Inflammatory macrophage (primary cell): ENCODE measurements at regions not wholly inside any gene's neighbourhood (a gene's known extent, or its start where the extent isn't known, plus 50 kb on each side); places are given as distances from the start of the nearest gene placed in this dataset.
"Not testable (repeated sequence)": the region's sequence is repeated elsewhere in the genome, so short reads cannot be mapped to it uniquely, and the experiment has no call there.

Experiments used
- DNase-seq, 2 donors: peaks; one replicate each; pipeline ENCODE4 v3.0.0-alpha.2; 2020 to 2022

DNA sequence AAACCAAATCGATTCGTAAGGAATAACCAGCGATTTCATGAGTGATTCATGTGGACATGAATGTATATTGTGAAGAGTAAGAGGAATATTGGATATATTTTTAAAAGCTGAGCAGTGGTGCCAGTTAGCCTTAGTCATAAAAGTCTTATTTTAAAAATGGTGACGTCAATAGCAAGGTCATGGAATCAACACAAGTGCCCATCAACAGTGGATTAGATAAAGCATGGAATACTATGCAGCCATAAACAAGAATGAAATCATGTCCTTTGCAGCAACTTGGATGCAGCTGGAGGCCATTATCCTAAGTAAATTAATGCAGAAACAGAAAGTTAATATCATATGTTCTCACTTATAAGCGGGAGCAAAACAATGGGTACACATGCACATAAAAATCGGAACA lies 89.0 kb upstream of the STOX2 start:
- DNase-seq = no peak

DNA sequence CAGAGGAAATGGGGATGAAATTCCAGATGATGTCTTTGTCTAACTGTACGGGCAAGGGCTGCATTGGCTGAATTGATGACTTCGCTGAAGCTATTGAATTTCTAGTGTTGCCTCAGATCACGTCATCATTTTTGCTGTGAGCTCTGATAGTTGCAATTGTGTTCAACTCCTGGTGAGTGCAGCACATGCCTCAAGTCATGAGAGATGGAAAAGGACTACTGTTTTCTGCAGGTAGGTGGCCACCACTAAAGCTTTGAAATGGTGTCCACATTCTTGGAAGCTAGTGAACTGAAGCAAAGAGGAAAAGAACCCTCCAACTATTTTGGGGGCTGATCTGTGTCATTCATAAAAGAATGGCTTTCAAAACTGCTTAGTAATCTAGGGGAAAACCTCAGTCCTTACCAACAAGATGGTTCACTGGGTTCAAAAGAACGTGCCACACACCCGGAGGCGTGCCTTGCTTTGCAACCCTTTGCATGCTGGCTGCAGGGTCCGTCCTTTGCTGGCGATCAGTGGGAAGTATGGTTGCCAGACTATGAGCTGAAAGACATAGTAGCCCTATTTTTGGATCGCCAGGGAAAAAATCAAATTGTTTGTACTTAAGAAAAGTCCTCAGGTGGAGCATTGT lies 88.1 kb upstream of the STOX2 start:
- DNase-seq = no peak

DNA sequence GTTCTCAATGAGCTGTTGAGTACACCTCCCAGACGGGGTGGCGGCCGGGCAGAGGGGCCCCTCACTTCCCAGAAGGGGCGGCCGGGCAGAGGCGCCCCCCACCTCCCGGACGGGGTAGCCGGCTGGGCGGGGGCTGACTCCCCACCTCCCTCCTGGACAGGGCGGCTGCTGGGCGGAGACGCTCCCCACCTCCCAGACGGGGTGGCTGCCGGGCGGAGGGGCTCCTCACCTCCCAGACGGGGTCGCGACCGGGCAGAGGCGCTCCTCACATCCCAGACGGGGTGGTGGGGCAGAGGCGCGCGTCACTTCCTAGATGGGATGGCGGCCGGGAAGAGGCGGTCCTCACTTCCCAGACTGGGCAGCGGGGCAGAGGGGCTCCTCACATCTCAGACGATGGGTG lies 86.5 kb upstream of the STOX2 start:
- not testable (repeated sequence) for DNase-seq

DNA sequence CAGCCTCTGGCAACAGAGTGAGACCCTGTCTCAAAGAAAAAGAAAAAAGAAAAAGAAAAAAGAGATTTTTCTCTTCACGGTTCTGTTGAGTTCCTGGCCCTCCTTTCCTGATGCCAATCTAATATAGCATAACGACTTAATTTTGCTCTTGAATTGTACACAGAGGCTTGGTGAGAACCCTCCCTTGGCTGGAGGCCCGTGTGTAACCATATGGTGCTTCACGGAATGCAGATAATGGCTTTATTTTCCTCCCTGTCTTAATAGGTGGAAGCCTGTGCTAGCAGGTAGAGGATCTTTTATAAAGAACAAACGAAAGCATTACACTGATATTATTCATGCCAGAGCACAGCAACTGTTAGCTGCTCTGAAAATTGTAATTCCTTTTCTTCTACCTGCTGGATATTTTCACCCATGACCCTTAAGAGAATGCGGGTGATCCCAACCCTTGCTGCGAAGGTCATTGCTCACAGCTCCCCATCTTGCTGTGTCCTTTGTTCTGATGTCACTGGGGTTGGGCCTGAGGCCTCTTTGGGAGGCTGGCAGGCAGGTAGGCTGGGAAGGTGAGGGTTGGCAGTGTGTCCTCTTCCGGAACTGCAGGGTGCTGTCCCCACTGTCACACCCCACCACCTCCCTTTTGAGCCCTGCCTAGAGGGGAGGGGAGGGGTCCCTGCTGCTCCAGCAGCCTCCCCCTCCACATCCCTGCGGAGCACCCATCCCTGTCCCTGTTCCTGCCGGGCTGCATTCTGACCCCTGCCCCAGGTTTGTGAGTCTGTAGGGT lies 83.8 kb upstream of the STOX2 start:
- DNase-seq = no peak

DNA sequence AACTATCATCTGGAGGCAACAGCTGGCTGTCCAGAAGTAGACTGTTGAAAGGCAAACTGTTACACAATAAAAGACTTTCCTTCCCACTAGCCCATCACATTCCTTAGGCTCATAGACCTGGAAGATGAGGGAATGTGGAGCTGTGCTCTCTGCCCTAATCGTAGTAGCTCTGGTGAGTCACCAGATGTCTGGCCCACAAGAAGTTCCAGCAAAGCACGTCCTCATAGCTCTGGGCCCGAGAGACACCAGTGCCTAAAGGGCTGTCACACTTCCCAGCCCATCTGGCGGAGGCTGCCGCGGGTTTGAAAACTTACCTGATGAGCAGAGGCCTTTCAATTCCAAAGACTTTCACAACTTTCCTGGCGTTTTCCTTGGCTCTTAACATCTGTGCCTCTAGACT lies 81.7 kb upstream of the STOX2 start:
- no peak for DNase-seq

DNA sequence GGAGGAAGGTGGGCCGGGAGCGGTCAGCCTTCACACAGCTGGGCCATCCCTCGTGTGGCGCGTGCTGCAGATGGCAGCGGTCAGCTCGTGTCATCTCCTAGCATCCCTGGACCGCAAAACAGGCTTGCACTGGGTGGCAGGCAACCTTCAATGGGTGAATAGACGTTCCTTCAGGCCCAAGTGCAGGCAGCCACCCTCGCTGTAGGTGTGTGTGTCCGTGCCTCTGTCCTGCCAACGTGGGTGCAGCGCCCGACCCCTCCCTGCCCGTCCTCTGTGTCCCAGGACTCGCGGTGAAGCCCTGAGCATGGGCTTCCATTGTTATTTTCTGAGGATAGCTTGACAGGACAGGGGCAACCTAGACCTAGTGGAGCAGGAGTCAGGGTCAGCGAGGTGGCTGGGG lies 79.8 kb upstream of the STOX2 start:
- DNase-seq = no peak

DNA sequence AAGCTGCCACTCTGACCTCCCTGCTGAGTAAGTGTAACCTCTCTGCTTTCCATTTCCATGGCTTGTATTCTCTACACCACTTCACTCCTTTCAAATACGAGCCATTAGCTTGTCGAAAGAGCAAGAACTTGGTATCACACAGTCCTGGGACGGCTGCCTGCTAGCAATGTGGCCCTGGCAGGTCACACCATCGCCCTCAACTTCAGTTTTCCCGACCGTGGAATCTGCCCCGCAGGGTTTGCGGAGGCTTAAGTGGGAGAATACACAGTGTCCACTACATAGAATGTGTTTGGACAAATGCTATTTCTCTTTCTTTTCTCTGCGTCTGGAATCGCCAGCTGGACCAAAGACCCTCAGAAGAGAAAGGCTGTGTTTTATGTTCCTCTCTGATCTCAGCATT lies 78.6 kb upstream of the STOX2 start:
- no peak for DNase-seq

DNA sequence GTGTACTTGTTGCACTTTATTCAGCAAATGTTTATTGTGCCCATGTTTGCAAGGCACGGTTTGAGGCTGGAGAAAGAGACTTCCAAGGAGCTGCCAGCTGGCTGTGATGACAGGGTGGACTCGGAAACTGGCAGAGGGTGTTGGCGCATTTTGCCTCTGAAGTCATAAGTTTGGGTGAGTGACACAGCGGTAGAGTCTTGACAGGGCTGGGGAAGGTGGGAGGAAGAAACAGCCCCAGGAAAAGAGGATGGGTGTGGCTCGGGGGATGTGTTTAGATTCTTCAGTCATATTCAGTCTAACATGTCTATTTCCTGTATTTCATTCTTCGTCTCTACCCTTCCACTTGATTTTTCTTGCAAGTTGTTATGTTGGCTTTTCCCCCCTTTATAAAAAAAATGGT lies 77.0 kb upstream of the STOX2 start:
- DNase-seq = peak; percentile 46 to 58

DNA sequence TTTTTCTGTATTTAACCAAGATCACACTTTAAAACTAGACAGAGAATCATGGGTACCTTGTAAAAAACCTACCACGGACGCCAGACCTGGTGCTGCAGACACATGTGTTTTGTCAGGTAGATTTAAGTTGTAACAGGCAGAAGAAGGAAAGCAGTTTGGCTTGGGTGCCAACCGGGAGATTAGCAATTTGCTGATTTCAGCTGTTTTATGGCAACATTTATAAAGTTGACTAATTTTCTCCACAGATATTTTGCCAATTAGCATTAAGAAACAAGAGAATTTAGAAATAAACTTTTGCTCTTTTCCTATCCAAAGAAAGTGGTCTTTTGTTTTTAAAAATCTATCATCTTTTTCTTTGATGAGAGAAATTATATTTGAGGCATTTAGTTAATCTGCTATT lies 76.3 kb upstream of the STOX2 start:
- no peak for DNase-seq

DNA sequence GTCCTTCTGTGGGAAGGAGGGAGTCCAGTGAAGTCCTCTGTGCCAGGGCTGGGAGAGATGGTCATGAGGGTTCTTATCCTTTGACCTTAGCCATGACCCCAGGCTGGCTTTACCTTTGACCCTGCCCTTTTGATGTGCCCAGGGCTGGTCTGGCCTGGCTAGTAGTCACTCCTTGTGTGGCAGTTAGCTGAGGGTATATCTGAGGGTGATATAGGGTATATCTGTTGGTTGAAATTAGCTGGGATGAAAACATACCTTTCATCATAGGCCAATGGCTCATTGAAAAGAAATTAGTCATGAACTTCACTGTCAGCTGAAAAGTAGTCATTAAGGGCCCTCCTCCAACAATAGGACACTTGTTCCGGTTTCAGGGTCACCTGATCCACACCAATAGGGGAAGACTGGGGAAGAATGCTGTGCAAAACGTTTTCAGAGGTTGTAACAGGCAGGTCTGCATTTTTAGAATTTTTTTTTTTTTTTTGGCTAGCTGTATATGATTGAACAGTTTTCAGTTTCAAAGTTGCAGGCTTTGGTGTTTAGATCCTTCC lies 74.6 kb upstream of the STOX2 start:
- DNase-seq = peak; percentile 87 to 92

DNA sequence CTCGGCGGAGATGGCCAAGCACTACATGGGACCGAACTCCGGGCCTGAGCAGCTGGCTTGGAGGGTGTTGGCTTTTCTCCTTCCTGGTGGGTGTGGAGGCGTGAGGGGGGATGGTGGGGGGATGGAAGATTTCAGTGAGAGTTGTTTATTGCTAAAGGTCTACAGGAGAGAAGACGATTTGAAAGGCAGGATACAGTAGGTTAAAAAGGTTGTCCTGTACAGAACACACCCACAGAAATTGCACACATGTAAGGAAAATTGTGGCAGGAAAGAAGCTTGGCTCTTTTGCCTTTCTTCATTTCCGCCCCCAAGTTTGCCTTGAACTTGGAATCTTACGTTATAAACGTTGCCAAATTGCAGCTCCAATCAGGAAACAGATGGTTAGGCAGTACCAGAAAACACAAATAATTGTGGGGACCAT lies 74.1 kb upstream of the STOX2 start:
- peak; percentile 53 to 57 for DNase-seq

DNA sequence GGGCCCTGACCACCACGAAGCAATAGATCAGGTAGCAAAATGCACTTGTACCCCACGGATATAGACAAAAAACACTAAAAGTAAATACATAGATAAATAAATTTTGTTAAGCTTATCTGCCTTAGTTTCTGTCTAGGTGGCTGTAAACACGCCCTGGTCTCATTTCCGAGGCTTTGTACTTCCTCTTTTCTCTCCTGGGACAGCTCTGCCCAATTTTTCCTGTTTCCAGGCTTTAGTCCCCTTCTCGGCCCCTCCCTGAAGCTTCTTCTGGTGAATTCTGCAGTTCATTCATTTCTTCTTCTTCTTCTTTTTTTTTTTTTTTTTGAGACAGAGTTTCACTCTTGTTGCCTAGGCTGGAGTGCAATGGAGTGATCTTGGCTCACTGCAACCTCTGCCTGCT lies 73.4 kb upstream of the STOX2 start:
- peak; percentile 42 to 58 for DNase-seq

DNA sequence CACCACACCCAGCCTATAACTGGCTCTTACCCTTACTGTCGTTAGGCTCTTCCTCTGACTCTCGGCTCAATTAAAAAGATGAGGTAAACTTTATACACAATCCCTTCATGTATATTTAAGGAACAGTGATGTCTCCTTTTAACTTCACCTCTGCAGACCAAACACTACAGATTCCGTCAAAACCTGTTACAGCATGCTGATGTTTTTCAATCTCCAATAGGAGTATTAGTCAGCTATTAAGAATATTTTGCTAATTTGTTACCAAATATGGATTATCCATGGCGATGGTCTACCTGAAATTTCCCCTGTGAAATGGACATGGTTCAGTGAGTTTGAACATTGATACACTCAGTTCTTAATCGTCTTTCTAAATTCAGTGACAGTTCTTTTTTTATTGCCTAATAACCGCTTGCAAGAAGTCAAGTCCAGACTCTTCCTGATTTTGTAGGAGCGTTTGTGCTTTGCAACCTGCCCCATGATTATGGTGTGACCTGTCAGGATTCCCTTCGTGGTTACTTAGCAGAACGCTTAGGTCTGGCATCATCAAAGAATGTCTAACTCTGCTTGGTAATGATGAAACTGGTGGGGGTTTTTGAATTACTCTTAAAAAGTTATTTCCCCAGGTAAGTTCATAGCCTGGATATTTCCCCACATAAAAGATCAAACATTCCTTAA lies 72.2 kb upstream of the STOX2 start:
- peak; percentile 89 to 95 for DNase-seq

DNA sequence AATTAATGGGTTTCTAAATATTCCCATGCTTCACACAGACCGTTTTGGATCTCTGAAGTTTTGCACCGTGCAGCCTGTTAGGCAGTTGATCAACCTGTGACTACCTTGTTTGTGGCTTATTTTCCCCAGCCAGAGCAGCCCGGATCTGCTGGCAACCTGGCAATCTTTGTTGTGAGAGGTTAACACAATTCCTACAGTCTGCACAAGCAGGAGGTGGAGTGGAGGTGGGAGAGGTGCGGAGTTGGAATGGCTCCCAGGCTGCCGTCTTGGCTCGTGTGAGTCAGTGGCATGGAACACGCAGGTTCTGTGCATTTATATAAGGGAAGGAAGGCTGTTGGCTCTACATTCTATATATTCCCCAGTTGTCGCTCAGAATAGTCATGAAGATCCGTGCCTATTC lies 70.9 kb upstream of the STOX2 start:
- no peak for DNase-seq

DNA sequence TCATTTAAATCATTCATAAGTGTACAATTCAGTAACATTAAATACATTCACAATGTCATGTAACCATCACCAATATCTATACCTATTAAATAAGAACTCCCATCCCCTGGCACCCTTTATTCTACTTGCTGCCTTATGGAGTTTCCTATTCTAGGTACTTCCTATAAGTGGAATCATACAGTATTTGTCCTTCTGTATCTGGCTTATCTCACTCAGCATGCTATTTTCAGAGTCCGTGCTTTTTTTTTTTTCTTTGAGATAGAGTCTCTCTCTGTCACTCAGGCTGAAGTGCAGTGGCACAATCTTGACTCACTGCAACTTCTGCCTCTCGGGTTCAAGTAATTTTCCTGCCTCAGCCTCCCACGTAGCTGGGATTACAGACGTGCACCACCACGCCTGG lies 67.9 kb upstream of the STOX2 start:
- peak in 1 of 2 donors; percentile 15 for DNase-seq

DNA sequence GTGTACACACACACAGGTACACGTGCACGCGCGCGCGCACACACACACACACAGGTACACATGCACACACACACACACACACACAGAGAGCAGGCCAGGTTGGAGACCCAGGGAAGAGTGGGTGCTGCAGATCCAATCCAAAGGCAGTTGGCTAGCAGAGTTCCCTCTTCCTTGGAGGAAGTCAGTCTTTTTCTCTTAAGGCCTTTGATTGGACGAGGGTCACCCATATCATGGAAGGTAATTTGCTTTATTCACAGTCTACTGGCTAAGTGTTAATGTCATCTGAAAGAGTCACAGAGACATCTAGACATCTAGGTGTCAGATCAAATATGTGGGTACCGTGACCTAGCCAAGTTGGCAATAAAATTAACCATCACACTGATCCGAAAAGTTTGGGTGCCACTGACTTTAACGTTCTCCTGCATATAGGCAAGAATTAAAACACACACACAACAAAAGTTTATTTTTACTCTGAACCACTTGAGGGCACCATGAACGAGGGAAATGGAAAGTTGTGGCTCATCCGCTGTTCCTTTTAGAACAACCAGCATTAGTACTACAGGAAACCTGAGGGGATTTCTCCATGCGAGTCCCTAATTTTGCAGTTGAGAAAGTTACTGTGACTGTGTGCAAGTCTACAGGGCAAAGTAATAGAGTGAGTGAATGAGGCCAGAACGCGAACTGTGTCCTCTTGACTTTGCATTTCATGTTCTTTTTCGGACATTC lies 66.0 kb upstream of the STOX2 start:
- DNase-seq = peak; percentile 21 to 26

DNA sequence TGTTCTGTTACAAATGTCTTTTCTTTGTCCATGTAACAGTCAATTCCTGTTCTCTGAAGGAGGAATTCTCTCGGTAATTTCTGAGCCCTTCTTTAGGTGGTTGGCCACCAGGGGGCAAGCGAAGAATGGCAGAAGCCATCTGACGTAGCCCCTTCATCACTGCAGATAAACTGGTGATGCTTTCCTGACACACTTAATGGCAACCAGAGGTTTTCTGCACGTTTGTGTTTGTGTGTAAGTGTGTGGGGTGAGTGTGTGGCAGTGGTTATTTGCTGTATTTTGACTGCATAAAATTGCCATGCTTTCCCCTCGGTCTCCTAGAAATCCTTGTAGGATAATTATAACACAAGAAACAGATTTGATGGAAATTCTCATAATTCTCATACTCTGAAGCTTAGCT lies 64.8 kb upstream of the STOX2 start:
- DNase-seq = peak; percentile 74 to 81

DNA sequence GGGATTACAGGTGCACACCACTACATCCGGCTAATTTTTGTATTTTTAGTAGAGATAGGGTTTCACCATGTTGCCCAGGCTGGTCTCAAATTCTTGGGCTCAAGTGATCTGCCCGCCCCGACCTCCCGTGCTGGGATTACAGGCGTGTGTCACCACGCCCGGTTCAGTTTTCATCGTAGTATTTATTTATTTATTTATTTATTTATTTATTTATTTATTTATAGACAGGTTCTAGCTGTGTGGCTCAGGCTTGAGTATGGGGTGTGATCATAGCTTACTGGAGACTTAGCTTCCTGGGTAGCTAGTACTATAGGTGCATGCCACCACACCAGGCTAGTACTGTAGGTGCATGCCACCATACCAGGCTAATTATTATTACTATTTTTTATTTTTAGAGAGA lies 64.1 kb upstream of the STOX2 start:
- no peak for DNase-seq

DNA sequence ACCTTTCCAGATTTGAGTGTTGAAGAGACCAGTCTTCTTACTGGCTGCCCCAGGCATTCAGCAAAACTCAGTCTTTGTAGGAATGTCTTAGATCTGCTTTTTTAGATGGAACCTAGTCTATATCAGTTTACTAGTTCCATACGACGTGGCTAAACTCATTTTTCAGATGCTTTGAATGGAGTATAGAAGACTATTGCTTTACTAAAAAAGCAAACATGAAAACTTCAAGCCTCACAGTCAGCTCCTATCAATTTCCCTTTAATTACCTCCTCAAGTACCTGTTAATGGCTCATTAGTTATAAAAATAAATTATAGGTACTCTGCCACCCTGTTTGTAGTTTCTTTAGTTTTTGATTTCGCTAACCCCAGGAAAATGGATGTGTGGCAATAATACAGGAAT lies 63.0 kb upstream of the STOX2 start:
- DNase-seq = no peak

DNA sequence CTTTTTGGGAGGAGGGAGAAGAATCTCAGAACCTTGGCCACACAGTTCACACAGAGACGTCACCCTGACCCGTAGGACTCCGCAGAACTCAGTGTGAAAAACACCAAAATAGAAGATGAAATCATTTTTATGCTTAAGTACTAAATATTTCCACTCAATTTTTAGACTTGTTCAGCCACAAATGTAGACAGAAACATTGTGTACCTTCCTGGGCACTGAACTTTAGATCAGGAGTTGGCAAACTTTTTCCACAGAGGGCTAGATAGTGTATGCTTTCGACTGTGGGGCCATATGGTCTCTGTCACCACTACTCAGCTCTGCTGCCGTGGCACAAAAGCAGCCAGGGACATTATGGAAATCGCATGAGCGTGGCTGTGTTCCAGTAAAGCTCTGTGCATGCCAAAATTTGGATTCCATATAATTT lies 61.8 kb upstream of the STOX2 start:
- no peak for DNase-seq

DNA sequence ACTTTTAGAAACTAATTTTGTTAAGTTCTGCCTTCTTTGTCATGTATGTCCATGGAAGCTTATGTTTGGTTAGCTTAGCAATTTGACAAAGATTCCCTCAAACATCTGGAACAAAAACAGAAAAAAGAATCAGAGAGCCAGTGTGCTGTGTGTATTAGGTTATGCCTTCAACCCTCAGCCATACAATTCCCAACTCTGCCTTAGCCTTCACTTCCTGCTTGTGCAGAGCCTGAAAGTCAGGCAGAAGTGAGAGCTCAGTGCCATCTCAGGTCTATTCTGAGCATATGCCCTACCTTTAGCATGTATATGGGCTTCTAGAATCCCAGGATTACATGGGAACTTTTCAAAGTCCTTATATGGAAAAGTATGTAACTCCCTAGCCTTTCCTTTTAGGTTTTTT lies 58.2 kb upstream of the STOX2 start:
- DNase-seq = no peak

DNA sequence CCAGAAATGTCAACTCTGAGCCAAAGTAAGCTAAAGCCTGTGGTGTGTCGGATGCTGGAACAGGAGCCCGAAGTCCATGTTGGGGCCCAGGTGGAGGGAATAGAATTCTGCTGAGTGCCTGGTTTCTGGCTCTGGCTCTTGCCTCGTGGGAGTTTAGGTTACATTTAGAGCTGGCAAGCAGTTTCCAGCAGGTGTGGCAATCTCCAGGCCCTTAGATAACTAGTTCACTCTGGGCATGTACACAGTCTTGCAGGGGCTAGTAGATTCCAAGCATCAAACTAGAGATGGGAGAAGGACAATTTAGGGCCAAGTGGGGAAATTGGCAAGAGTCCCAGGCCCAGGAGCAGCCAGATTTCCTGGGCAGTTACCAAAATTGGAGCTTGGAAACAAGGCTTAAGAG lies 56.3 kb upstream of the STOX2 start:
- no peak for DNase-seq
